ENCODE measurements at regions not wholly inside any gene's neighbourhood (a gene's known extent, or its start where the extent isn't known, plus 50 kb on each side); places are given as distances from the start of the nearest gene placed in this dataset.

GRCh38 chr7:25297278-25297677, 69.0 kb upstream of the NPVF start:
- no peaks in the 10 kb centered on the region for H3K4me1 ChIP-seq
- H3K4me2 ChIP-seq (ENCODE audit: low read length) = no peak overlapping the region
- H3K79me2 ChIP-seq = no peaks in the 10 kb centered on the region
- H3K4me3 ChIP-seq (ENCODE audit: low read depth, low read length) = no peak overlapping the region
- H2AFZ ChIP-seq = no peak overlapping the region
- H3K27me3 ChIP-seq (ENCODE audit: control insufficient read depth, insufficient read depth, low read length) = no peaks in the 10 kb centered on the region
- TF ChIP-seq, protein P1, sequence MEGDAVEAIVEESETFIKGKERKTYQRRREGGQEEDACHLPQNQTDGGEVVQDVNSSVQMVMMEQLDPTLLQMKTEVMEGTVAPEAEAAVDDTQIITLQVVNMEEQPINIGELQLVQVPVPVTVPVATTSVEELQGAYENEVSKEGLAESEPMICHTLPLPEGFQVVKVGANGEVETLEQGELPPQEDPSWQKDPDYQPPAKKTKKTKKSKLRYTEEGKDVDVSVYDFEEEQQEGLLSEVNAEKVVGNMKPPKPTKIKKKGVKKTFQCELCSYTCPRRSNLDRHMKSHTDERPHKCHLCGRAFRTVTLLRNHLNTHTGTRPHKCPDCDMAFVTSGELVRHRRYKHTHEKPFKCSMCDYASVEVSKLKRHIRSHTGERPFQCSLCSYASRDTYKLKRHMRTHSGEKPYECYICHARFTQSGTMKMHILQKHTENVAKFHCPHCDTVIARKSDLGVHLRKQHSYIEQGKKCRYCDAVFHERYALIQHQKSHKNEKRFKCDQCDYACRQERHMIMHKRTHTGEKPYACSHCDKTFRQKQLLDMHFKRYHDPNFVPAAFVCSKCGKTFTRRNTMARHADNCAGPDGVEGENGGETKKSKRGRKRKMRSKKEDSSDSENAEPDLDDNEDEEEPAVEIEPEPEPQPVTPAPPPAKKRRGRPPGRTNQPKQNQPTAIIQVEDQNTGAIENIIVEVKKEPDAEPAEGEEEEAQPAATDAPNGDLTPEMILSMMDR (IDR thresholded peaks at IDR 0.05) = no peak
- H3K27ac ChIP-seq = no peak overlapping the region
- no peaks in the 10 kb centered on the region for H3K9me3 ChIP-seq (ENCODE audit: control insufficient read depth, low read length)
- H3K9ac ChIP-seq = no peak overlapping the region
- no peaks in the 10 kb centered on the region for H3K36me3 ChIP-seq (ENCODE audit: control insufficient read depth, insufficient read depth, low read length)

GRCh38 chr7:25303281-25304181, 75.2 kb upstream of the NPVF start:
- H3K9me3 ChIP-seq (ENCODE audit: control insufficient read depth, low read length) = no peaks in the 10 kb centered on the region
- TF ChIP-seq, protein P1 (IDR thresholded peaks at IDR 0.05) = no peak
- no peak overlapping the region for H3K4me3 ChIP-seq (ENCODE audit: low read depth, low read length)
- H3K4me1 ChIP-seq = no peaks in the 10 kb centered on the region
- H3K4me2 ChIP-seq (ENCODE audit: low read length) = no peak overlapping the region
- H2AFZ ChIP-seq = no peak overlapping the region
- H3K27ac ChIP-seq = no peak overlapping the region
- H3K9ac ChIP-seq = no peak overlapping the region
- H3K27me3 ChIP-seq (ENCODE audit: control insufficient read depth, insufficient read depth, low read length) = peaks cover 4% of the 10 kb centered on the region
- H3K36me3 ChIP-seq (ENCODE audit: control insufficient read depth, insufficient read depth, low read length) = no peaks in the 10 kb centered on the region
- H3K79me2 ChIP-seq = no peaks in the 10 kb centered on the region

DNA sequence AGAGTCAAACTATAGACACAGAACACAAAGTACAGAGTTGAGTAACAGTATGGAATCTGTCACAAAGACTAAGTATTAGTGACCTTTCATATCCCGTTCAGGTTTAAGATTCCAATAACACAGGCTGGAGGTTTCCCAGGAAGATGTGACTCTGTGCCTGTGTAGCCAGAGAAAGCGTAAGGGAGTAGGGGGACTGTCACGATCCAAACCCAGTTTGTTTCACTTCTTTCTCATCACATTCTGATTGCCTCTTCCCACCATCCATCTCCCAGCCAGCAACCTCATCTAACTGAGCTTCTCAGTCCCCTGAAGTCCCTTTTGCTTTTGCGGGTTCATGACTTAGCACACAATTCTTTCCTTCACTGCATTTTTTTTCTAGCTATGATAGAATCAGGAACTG, 76.4 kb upstream of the NPVF start:
- Histone ChIP-seq H3K27me3 (ENCODE audit: control insufficient read depth, insufficient read depth, low read length) (peaks cover 4% of the 10 kb centered on the region), H3K4me3 (ENCODE audit: low read depth, low read length) (no peak overlapping the region), H3K79me2 (no peaks in the 10 kb centered on the region), H3K4me2 (ENCODE audit: low read length) (no peak overlapping the region), H3K27ac (no peak overlapping the region), H2AFZ (no peak overlapping the region), H3K36me3 (ENCODE audit: control insufficient read depth, insufficient read depth, low read length) (no peaks in the 10 kb centered on the region), H3K9ac (no peak overlapping the region), H3K9me3 (ENCODE audit: control insufficient read depth, low read length) (no peaks in the 10 kb centered on the region), H3K4me1 (no peaks in the 10 kb centered on the region)
- TF ChIP-seq, protein P1 (IDR thresholded peaks at IDR 0.05) = no peak

- H3K27ac ChIP-seq = no peak overlapping the region
Observed at GRCh38 chr7:25305831-25306230, 77.5 kb upstream of the NPVF start.

More at GRCh38 chr7:25305831-25306230, 77.5 kb upstream of the NPVF start:
- Histone ChIP-seq H3K27me3 (ENCODE audit: control insufficient read depth, insufficient read depth, low read length) (peaks cover 4% of the 10 kb centered on the region), H3K9me3 (ENCODE audit: control insufficient read depth, low read length) (no peaks in the 10 kb centered on the region), H2AFZ (no peak overlapping the region), H3K4me3 (ENCODE audit: low read depth, low read length) (no peak overlapping the region), H3K4me1 (no peaks in the 10 kb centered on the region), H3K36me3 (ENCODE audit: control insufficient read depth, insufficient read depth, low read length) (no peaks in the 10 kb centered on the region), H3K9ac (no peak overlapping the region), H3K4me2 (ENCODE audit: low read length) (no peak overlapping the region), H3K79me2 (no peaks in the 10 kb centered on the region)
- TF ChIP-seq, protein P1 (IDR thresholded peaks at IDR 0.05) = no peak
